ENCODE measurements at regions not wholly inside any gene's neighbourhood (a gene's known extent, or its start where the extent isn't known, plus 50 kb on each side); places are given as distances from the start of the nearest gene placed in this dataset.

DNA sequence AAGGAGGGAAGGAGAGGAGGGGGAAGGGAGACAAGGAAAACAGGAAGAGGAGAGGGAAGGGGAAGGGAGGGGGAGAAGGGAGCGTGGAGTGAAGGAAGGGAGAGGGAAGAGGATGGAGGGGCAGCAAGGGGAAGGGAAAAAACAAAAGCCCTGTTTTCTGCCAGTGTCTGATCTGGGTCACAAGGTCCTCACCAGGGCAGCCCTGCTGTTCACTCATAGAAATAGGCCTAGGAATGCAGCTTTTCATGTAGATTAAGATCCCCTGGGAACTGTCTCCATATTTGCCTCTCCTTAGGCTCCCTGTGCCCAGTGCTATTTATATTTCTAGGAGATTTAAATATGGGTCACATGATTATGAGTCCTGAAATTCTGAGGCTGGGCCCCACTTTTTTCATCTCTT is 790.7 kb downstream of the TNS3 start:
- DNase-seq (no peak), ATAC-seq (no peak)
- intact Hi-C loops (cut with micrococcal nuclease) = no loop called here
- Mint-ChIP-seq H3K36me3 (no peaks in the 10 kb centered on the region), H3K27ac (no peak overlapping the region), H3K27me3 (ENCODE audit: low read depth in 2 of 2) (no peaks in the 10 kb centered on the region), H3K4me3 (no peak overlapping the region), H3K4me1 (no peaks in the 10 kb centered on the region), H3K9me3 (peaks cover 9 to 11% of the 10 kb centered on the region in 2 donors)
- H3K36me3 ChIP-seq (ENCODE audit: control insufficient read depth, insufficient read depth, low read length) = no peaks in the 10 kb centered on the region
- TF ChIP-seq, protein P1, sequence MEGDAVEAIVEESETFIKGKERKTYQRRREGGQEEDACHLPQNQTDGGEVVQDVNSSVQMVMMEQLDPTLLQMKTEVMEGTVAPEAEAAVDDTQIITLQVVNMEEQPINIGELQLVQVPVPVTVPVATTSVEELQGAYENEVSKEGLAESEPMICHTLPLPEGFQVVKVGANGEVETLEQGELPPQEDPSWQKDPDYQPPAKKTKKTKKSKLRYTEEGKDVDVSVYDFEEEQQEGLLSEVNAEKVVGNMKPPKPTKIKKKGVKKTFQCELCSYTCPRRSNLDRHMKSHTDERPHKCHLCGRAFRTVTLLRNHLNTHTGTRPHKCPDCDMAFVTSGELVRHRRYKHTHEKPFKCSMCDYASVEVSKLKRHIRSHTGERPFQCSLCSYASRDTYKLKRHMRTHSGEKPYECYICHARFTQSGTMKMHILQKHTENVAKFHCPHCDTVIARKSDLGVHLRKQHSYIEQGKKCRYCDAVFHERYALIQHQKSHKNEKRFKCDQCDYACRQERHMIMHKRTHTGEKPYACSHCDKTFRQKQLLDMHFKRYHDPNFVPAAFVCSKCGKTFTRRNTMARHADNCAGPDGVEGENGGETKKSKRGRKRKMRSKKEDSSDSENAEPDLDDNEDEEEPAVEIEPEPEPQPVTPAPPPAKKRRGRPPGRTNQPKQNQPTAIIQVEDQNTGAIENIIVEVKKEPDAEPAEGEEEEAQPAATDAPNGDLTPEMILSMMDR (IDR thresholded peaks at IDR 0.05) = no peak
- WGBS (ENCODE audit: insufficient coverage) = 86% methylated on average over 1 of the region's 1 CpG
- no peak overlapping the region for H3K27ac ChIP-seq (ENCODE audit: low read length)
- H3K4me3 ChIP-seq (ENCODE audit: low read length) = no peak overlapping the region
- H3K27me3 ChIP-seq (ENCODE audit: control insufficient read depth, insufficient read depth, low read length) = no peaks in the 10 kb centered on the region
- no peaks in the 10 kb centered on the region for H3K4me1 ChIP-seq (ENCODE audit: control insufficient read depth, insufficient read depth, low read length)
- no peaks in the 10 kb centered on the region for H3K9me3 ChIP-seq (ENCODE audit: control insufficient read depth, insufficient read depth, low read length)

DNA sequence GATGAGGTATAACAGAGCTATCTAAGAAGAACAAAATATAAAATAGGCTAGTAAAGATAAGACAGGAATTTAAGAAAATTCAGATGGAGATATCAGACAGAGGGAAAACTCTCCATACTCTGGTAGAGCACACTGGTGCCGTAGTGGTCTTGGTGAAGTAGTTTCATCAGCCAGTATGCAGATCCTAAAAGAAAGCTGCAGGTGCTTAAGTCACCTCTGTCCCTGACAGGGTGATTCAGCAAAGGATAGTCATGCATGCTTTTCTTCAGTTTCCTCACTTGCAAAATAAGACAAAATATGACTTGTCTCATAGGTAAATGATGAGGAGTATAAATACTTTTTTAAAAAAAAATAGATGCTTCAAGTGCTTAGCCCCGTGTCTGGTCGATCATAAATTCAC is 794.9 kb downstream of the TNS3 start:
- Histone ChIP-seq H3K36me3 (ENCODE audit: control insufficient read depth, insufficient read depth, low read length) (no peaks in the 10 kb centered on the region), H3K9me3 (ENCODE audit: control insufficient read depth, insufficient read depth, low read length) (no peaks in the 10 kb centered on the region), H3K27me3 (ENCODE audit: control insufficient read depth, insufficient read depth, low read length) (no peaks in the 10 kb centered on the region), H3K27ac (ENCODE audit: low read length) (no peak overlapping the region), H3K4me3 (ENCODE audit: low read length) (no peak overlapping the region), H3K4me1 (ENCODE audit: control insufficient read depth, insufficient read depth, low read length) (no peaks in the 10 kb centered on the region)
- ATAC-seq = no peak
- Mint-ChIP-seq H3K4me3 (no peak overlapping the region), H3K36me3 (no peaks in the 10 kb centered on the region), H3K27me3 (ENCODE audit: low read depth in 2 of 2) (no peaks in the 10 kb centered on the region), H3K4me1 (no peaks in the 10 kb centered on the region), H3K9me3 (peaks cover 6 to 9% of the 10 kb centered on the region in 2 donors), H3K27ac (no peak overlapping the region)
- WGBS (ENCODE audit: insufficient coverage) = 93% methylated on average over 1 of the region's 3 CpGs
- TF ChIP-seq, protein P1 (IDR thresholded peaks at IDR 0.05) = no peak
- no peak for DNase-seq
- intact Hi-C loops (cut with micrococcal nuclease) = no loop called here

- no peaks in the 10 kb centered on the region for H3K27me3 Mint-ChIP-seq (ENCODE audit: low read depth in 2 of 2)
- no peaks in the 10 kb centered on the region for H3K36me3 Mint-ChIP-seq
- Histone ChIP-seq H3K4me1 (ENCODE audit: control insufficient read depth, insufficient read depth, low read length) (no peaks in the 10 kb centered on the region), H3K36me3 (ENCODE audit: control insufficient read depth, insufficient read depth, low read length) (no peaks in the 10 kb centered on the region), H3K27me3 (ENCODE audit: control insufficient read depth, insufficient read depth, low read length) (no peaks in the 10 kb centered on the region), H3K9me3 (ENCODE audit: control insufficient read depth, insufficient read depth, low read length) (no peaks in the 10 kb centered on the region), H3K27ac (ENCODE audit: low read length) (no peak overlapping the region), H3K4me3 (ENCODE audit: low read length) (no peak overlapping the region)
- TF ChIP-seq, protein P1 (IDR thresholded peaks at IDR 0.05) = no peak
- intact Hi-C loops (cut with micrococcal nuclease) = no loop called here
- no peaks in the 10 kb centered on the region for H3K4me1 Mint-ChIP-seq
- DNase-seq (no peak), ATAC-seq (no peak)
- no peak overlapping the region for H3K27ac Mint-ChIP-seq
- H3K4me3 Mint-ChIP-seq = no peak overlapping the region
- 93% methylated on average over 8 of the region's 8 CpGs for WGBS (ENCODE audit: insufficient coverage)
- H3K9me3 Mint-ChIP-seq = peaks cover 8 to 9% of the 10 kb centered on the region in 2 donors
These were observed 795.5 kb downstream of the TNS3 start for GRCh38 chr7:46786221-46786954.

DNA sequence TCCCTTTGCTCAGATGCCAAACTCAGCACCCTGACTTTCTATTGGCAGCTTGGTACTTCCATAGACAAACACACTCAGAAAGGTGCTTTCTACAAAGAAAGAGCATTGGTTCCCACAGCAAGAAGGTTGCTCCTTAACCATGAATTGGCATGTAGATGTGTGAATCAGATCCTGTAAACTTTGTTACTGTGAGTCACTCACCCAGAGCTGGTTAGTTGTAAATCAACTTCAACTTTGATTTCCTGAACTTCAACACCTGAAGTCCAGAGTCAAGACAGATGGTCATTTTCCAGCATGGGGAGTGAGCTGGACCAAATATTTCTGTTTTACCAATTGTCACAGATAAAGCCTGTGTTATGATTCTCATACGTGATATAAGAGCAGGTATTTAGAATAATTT is 797.2 kb downstream of the TNS3 start:
- ATAC-seq = no peak
- Histone ChIP-seq H3K9me3 (ENCODE audit: control insufficient read depth, insufficient read depth, low read length) (no peaks in the 10 kb centered on the region), H3K27ac (ENCODE audit: low read length) (no peak overlapping the region), H3K27me3 (ENCODE audit: control insufficient read depth, insufficient read depth, low read length) (no peaks in the 10 kb centered on the region), H3K4me1 (ENCODE audit: control insufficient read depth, insufficient read depth, low read length) (no peaks in the 10 kb centered on the region), H3K36me3 (ENCODE audit: control insufficient read depth, insufficient read depth, low read length) (no peaks in the 10 kb centered on the region), H3K4me3 (ENCODE audit: low read length) (no peak overlapping the region)
- DNase-seq = no peak
- Mint-ChIP-seq H3K27me3 (ENCODE audit: low read depth in 2 of 2) (no peaks in the 10 kb centered on the region), H3K4me3 (no peak overlapping the region), H3K4me1 (no peaks in the 10 kb centered on the region), H3K36me3 (no peaks in the 10 kb centered on the region), H3K27ac (no peak overlapping the region), H3K9me3 (peaks cover 10 to 11% of the 10 kb centered on the region in 2 donors)
- intact Hi-C loops (cut with micrococcal nuclease) = no loop called here
- WGBS (ENCODE audit: insufficient coverage) = 100% methylated on average over 1 of the region's 1 CpG
- TF ChIP-seq, protein P1 (IDR thresholded peaks at IDR 0.05) = no peak

Measured in natural killer cell (primary cell).